PC-9 (cell line): ENCODE measurements at regions not wholly inside any gene's neighbourhood (a gene's known extent, or its start where the extent isn't known, plus 50 kb on each side); places are given as distances from the start of the nearest gene placed in this dataset.

Source experiments
- CTCF ChIP-seq: fragments of 200-600 bp; sonication (generic); conservative IDR thresholded peaks from 2 replicates; pipeline ENCODE4 v1.6.1; 2017; ENCODE audit warnings: mixed run types, antibody characterized with exemption, mild to moderate bottlenecking, moderate library complexity
- EZH2 ChIP-seq: fragments of 200-600 bp; sonication (generic); IDR thresholded peaks from 2 replicates; pipeline ENCODE4 v1.8.0; 2017; ENCODE audit warnings: antibody characterized with exemption, low read depth

GRCh38 chr10:118978998-118979350 is 50.5 kb upstream of the NANOS1 start:
- TF ChIP-seq EZH2, result no peak
- TF ChIP-seq CTCF, result no peak
